ENCODE measurements at regions not wholly inside any gene's neighbourhood (a gene's known extent, or its start where the extent isn't known, plus 50 kb on each side); places are given as distances from the start of the nearest gene placed in this dataset.

DNA sequence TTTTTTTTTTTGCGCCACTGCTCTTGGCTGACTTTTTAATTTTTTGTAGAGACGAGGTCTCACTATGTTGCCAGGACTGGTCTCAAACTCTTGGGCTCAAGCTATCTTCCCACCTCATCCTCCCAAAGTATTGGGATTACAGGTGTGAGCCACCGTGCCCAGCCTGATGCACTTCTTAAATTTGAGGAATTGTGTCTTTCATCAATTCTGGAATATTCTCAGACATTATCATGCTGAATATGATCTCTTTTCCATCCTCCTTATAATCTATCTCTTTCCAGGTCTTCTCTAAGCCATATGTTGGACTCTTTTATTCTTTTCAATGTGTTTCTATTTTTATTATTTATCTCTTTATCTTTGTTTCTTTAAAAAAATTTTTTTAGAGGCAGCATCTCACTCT lies 196.2 kb upstream of the IER5L start:
- CTCF ChIA-PET: no interaction called here
- Mint-ChIP-seq H3K9me3 (peaks cover 1% of the 10 kb centered on the region), H3K27ac (no peak overlapping the region), H3K4me1 (ENCODE audit: low read depth) (no peaks in the 10 kb centered on the region), H3K4me3 (no peak overlapping the region), H3K36me3 (ENCODE audit: low read depth) (no peaks in the 10 kb centered on the region), H3K27me3 (ENCODE audit: low read depth) (no peaks in the 10 kb centered on the region)
- DNase-seq: no peak
- intact Hi-C loops (cut with micrococcal nuclease): no loop called here

- Mint-ChIP-seq H3K9me3 (peaks cover 6% of the 10 kb centered on the region), H3K27ac (no peak overlapping the region), H3K36me3 (ENCODE audit: low read depth) (no peaks in the 10 kb centered on the region), H3K4me1 (ENCODE audit: low read depth) (no peaks in the 10 kb centered on the region), H3K4me3 (no peak overlapping the region), H3K27me3 (ENCODE audit: low read depth) (no peaks in the 10 kb centered on the region)
- CTCF ChIA-PET: interaction anchor here (0.6 kb wide), 2 partner anchors 189 to 748 kb away, joined by 4 to 6 read pairs; no protein-coding TSS in a partner anchor
- intact Hi-C loops (cut with micrococcal nuclease): no loop called here
- DNase-seq: no peak
These were observed 195.3 kb upstream of the IER5L start for GRCh38 chr9:129373361-129373760.

- no peak for DNase-seq
- Mint-ChIP-seq H3K4me1 (ENCODE audit: low read depth) (no peaks in the 10 kb centered on the region), H3K27me3 (ENCODE audit: low read depth) (no peaks in the 10 kb centered on the region), H3K9me3 (peaks cover 6% of the 10 kb centered on the region), H3K27ac (no peak overlapping the region), H3K4me3 (no peak overlapping the region), H3K36me3 (ENCODE audit: low read depth) (no peaks in the 10 kb centered on the region)
- CTCF ChIA-PET: interaction anchor here (0.7 kb wide), 1 partner anchor 24 kb away, joined by 3 read pairs; no protein-coding TSS in a partner anchor
- intact Hi-C loops (cut with micrococcal nuclease): no loop called here
These were observed 192.7 kb upstream of the IER5L start for GRCh38 chr9:129370770-129371169.

DNA sequence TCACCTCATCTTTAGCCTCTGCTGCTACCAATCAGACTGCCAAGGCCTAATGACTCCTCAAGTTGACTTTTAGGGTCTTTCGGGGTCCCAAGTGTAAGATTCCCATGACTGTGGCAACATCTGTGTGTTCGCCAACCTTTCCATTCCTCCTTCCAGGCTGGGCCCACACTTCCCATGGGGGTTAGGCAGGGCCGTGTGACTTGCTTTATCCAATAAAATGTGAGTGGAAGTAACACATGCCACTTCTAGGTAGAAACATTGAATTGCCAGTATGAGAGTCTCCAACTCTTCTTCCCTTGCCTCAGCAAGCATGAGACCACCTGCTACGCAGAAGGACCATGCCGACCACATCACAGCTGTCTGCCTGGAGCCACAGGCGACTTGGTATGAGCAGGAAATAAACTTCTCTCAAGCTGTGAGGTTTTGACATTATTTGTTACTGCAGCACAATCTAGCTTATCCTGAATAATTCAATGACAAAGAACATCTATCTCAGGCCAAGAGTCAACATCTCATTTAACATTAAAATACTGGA lies 190.4 kb upstream of the IER5L start:
- no peaks in the 10 kb centered on the region for H3K4me1 Mint-ChIP-seq (ENCODE audit: low read depth)
- no peaks in the 10 kb centered on the region for H3K36me3 Mint-ChIP-seq (ENCODE audit: low read depth)
- no peak for DNase-seq
- peaks cover 6% of the 10 kb centered on the region for H3K9me3 Mint-ChIP-seq
- no peak overlapping the region for H3K4me3 Mint-ChIP-seq
- intact Hi-C loops (cut with micrococcal nuclease): no loop called here
- CTCF ChIA-PET: no interaction called here
- no peaks in the 10 kb centered on the region for H3K27me3 Mint-ChIP-seq (ENCODE audit: low read depth)
- H3K27ac Mint-ChIP-seq: no peak overlapping the region

DNA sequence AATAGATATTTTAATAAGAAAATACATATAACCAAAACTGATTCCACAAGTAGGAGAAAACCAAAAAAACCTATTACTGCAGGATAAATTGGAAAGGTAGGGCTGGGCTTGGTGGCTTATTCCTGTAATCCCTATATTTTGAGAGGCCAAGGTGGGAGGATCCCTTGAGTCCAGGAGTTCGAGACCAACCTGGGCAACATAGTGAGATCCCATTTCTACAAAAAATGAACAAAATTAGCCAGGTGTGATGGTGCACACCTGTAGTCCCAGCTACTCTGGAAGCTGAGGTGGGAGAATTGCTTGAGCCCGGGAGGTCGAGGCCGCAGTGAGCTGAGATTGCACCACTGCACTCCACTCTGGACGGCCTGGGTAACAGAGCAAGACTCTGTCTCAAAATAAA lies 189.2 kb upstream of the IER5L start:
- Mint-ChIP-seq H3K4me3 (no peak overlapping the region), H3K9me3 (peaks cover 6% of the 10 kb centered on the region), H3K27ac (no peak overlapping the region), H3K36me3 (ENCODE audit: low read depth) (no peaks in the 10 kb centered on the region), H3K4me1 (ENCODE audit: low read depth) (no peaks in the 10 kb centered on the region), H3K27me3 (ENCODE audit: low read depth) (no peaks in the 10 kb centered on the region)
- DNase-seq: no peak
- intact Hi-C loops (cut with micrococcal nuclease): no loop called here
- CTCF ChIA-PET: interaction anchor here (0.6 to 0.7 kb wide), 2 partner anchors 18 to 194 kb away, joined by 3 read pairs; no protein-coding TSS in a partner anchor

DNA sequence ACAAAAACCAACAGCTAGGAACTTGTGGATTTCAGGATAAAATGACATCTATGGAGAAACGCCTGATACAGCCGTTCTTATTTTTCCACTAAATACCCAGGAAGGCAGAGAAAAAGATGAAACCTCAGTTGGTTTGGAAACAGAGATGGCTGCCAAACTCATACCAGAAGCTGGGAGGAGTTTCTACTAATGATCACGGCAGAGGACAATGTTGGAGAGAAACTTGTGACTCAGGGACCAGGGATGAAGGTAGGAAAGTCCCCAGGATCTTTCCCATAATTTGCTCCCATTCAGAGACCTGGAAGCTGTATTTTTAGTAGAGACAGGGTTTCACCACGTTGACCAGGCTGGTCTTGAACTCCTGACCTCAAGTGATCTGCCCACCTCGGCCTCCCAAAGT lies 187.1 kb upstream of the IER5L start:
- no peak for DNase-seq
- Mint-ChIP-seq H3K4me3 (no peak overlapping the region), H3K36me3 (ENCODE audit: low read depth) (no peaks in the 10 kb centered on the region), H3K27me3 (ENCODE audit: low read depth) (no peaks in the 10 kb centered on the region), H3K4me1 (ENCODE audit: low read depth) (no peaks in the 10 kb centered on the region), H3K27ac (no peak overlapping the region), H3K9me3 (peaks cover 6% of the 10 kb centered on the region)
- intact Hi-C loops (cut with micrococcal nuclease): no loop called here
- CTCF ChIA-PET: no interaction called here

DNA sequence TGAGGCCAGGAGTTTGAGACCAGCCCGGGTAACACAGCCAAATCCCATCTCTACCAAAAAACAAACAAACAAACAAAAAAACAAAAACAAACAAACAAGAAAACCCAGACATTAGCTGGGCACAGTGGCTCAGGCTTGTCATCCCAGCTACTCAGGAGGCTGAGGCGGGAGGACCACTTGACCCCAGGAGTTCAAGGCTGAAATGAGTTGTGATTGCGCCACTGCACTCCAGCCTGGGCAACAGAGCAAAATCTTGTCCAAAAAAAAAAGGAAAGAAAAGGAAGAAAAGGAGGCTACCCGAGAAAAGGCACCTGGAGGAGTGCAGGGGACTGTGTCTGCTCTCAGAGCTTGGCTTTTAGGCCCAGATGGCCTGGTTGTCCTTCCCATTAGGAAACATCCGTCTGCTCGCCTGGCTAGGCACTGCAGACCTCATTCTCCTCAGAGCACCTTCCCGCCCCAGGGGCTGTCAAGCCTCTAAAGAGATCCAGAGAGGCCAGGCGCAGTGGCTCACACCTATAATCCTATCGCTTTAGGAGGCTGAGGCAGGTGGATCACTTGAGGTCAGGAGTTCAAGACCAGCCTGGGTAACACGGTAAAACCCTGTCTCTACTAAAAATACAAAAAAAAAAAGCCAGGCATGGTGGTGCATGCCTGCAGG lies 185.3 kb upstream of the IER5L start:
- Mint-ChIP-seq H3K4me3 (no peak overlapping the region), H3K4me1 (ENCODE audit: low read depth) (no peaks in the 10 kb centered on the region), H3K27ac (no peak overlapping the region), H3K36me3 (ENCODE audit: low read depth) (no peaks in the 10 kb centered on the region), H3K9me3 (no peaks in the 10 kb centered on the region), H3K27me3 (ENCODE audit: low read depth) (no peaks in the 10 kb centered on the region)
- no peak for DNase-seq
- intact Hi-C loops (cut with micrococcal nuclease): no loop called here
- CTCF ChIA-PET: no interaction called here

DNA sequence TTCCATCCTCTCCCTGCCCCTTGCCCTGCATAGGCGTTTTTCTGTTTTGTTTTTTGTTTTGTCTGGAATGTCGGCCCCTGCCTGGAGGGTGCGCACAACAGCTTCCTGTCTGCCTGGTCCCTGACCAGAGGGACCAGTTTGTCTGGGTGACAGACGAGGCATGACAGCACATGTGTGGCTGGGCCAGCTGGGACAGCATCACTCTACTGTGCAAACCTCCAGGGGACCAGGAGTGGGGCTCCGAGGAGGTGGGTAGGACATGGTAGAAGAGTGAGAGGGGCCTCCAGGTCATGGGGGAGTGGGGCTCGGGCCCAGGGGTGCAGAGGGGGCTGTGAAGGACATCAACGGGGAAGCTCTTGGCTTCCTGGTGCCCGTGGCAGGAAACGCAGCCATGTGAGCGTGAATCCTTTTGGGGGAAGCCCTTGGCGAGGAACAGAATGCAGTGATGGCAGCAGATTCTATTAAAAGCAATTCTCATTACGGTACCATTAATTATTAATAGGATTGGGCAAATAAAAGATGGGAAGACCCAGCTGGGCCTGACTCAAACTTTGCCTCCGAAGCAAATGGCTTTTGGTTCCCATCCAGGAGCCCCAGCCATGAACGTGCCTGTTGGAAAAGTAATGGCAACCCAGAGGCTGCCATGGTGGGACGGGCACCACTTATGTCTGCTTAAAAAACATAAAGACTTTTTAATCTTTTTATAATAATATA lies 184.4 kb upstream of the IER5L start:
- CTCF ChIA-PET: interaction anchor here (0.5 kb wide), 1 partner anchor 340 kb away, joined by 6 read pairs; no protein-coding TSS in a partner anchor
- no peak overlapping the region for H3K27ac Mint-ChIP-seq

DNA sequence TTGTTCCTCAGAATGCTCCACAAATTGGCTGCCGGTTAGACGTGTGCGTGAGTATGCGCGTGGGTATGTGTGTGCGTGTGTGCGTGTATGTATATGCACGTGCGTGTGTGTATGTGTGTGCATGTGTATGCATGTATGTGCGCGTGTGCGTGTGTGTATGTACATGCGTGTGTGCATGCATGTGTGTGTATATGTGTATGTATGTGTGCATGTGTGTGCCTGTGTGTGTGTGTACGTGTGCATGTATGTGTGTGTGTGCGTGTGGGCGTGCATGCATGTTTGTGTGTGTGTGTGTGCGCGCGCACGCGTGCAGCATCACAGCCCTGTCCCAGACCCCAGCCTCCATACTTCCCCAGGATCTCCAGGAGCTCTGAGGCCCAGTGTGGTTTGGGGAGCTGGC lies 183.1 kb upstream of the IER5L start:
- no peaks in the 10 kb centered on the region for H3K36me3 Mint-ChIP-seq (ENCODE audit: low read depth)
- no peak overlapping the region for H3K27ac Mint-ChIP-seq
- H3K4me1 Mint-ChIP-seq (ENCODE audit: low read depth): no peaks in the 10 kb centered on the region
- H3K27me3 Mint-ChIP-seq (ENCODE audit: low read depth): no peaks in the 10 kb centered on the region
- H3K9me3 Mint-ChIP-seq: no peaks in the 10 kb centered on the region
- H3K4me3 Mint-ChIP-seq: no peak overlapping the region
- CTCF ChIA-PET: no interaction called here
- no peak for DNase-seq
- intact Hi-C loops (cut with micrococcal nuclease): no loop called here

More for the DNA sequence above, 184.4 kb upstream of the IER5L start:
- no peak for DNase-seq
- Mint-ChIP-seq H3K27me3 (ENCODE audit: low read depth) (no peaks in the 10 kb centered on the region), H3K36me3 (ENCODE audit: low read depth) (no peaks in the 10 kb centered on the region), H3K9me3 (no peaks in the 10 kb centered on the region), H3K4me1 (ENCODE audit: low read depth) (no peaks in the 10 kb centered on the region), H3K4me3 (no peak overlapping the region)
- intact Hi-C loops (cut with micrococcal nuclease): no loop called here

GRCh38 chr9:129359916-129360536 lies 182.0 kb upstream of the IER5L start:
- DNase-seq: no peak
- Mint-ChIP-seq H3K36me3 (ENCODE audit: low read depth) (no peaks in the 10 kb centered on the region), H3K4me1 (ENCODE audit: low read depth) (no peaks in the 10 kb centered on the region), H3K27ac (no peak overlapping the region), H3K27me3 (ENCODE audit: low read depth) (no peaks in the 10 kb centered on the region), H3K4me3 (no peak overlapping the region), H3K9me3 (peaks cover 7% of the 10 kb centered on the region)
- intact Hi-C loops (cut with micrococcal nuclease): no loop called here
- CTCF ChIA-PET: interaction anchor here (0.7 to 1.1 kb wide), 2 partner anchors 13 to 15 kb away, joined by 3 to 4 read pairs; no protein-coding TSS in a partner anchor

DNA sequence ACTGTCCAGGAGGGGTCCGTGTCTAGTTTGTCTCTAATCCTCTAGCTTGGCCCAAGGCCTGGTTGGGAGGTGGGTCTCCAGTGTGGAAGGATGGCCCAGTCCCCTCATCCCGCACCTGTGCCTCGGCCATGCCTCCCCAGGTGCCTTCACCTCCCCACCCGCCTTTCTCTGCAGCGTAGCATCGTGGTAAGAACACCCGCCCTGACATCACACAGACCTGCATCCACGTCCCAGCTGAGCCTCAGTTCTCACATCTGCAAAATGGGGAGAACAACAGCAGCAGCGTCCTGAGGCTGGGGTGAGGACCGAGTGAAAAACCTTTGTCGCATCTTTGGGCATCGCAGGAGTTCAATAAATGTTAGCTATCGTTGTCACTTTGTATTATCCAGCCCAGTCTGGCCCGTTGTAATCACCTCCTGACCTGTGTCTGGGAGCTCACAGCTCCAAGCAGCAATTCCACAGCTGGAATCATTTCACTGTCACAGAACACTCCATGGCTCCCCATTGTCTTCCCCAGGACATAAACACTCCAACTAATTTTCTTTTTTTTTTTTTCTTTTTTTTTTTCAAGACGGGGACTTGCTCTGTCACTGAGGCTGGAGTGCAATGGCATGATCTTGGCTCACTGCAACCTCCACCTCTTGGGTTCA lies 181.2 kb upstream of the IER5L start:
- Mint-ChIP-seq H3K4me3 (no peak overlapping the region), H3K27me3 (ENCODE audit: low read depth) (no peaks in the 10 kb centered on the region), H3K4me1 (ENCODE audit: low read depth) (no peaks in the 10 kb centered on the region), H3K27ac (no peak overlapping the region), H3K9me3 (peaks cover 7% of the 10 kb centered on the region), H3K36me3 (ENCODE audit: low read depth) (no peaks in the 10 kb centered on the region)
- intact Hi-C loops (cut with micrococcal nuclease): no loop called here
- no peak for DNase-seq
- CTCF ChIA-PET: interaction anchor here (0.7 to 1.1 kb wide), 2 partner anchors 12 to 14 kb away, joined by 3 to 4 read pairs; no protein-coding TSS in a partner anchor

GRCh38 chr9:129358621-129359154 lies 180.6 kb upstream of the IER5L start:
- Mint-ChIP-seq H3K9me3 (peaks cover 7% of the 10 kb centered on the region), H3K4me1 (ENCODE audit: low read depth) (no peaks in the 10 kb centered on the region), H3K4me3 (no peak overlapping the region), H3K27ac (no peak overlapping the region), H3K36me3 (ENCODE audit: low read depth) (no peaks in the 10 kb centered on the region), H3K27me3 (ENCODE audit: low read depth) (no peaks in the 10 kb centered on the region)
- no peak for DNase-seq
- CTCF ChIA-PET: interaction anchor here (0.6 to 1.1 kb wide), 2 partner anchors 12 to 17 kb away, joined by 3 read pairs; no protein-coding TSS in a partner anchor
- intact Hi-C loops (cut with micrococcal nuclease): no loop called here
